CD4-positive, alpha-beta T cell treated with Interleukin-4 for 4 hours (primary cell): ENCODE measurements at regions not wholly inside any gene's neighbourhood (a gene's known extent, or its start where the extent isn't known, plus 50 kb on each side); places are given as distances from the start of the nearest gene placed in this dataset.

Experiments used
- DNase-seq: peaks from one replicate; pipeline ENCODE4 v3.0.0-alpha.2; 2020

GRCh38 chr1:59156526-59157199, 140.2 kb upstream of the FGGY start:
- no peak for DNase-seq

GRCh38 chr1:59158321-59158720, 138.6 kb upstream of the FGGY start:
- no peak for DNase-seq

GRCh38 chr1:59159557-59160203, 137.2 kb upstream of the FGGY start:
- no peak for DNase-seq

- DNase-seq = no peak
These were observed 135.8 kb upstream of the FGGY start for GRCh38 chr1:59161136-59161535.

- no peak for DNase-seq
These were observed 134.2 kb upstream of the FGGY start for GRCh38 chr1:59162665-59163064.

GRCh38 chr1:59163268-59164092, 133.4 kb upstream of the FGGY start:
- no peak for DNase-seq

GRCh38 chr1:59164371-59164770, 132.5 kb upstream of the FGGY start:
- no peak for DNase-seq

- no peak for DNase-seq
These were observed 131.5 kb upstream of the FGGY start for GRCh38 chr1:59165353-59165752.

GRCh38 chr1:59169703-59170102, 127.2 kb upstream of the FGGY start:
- DNase-seq = no peak

GRCh38 chr1:59170659-59171058, 126.2 kb upstream of the FGGY start:
- no peak for DNase-seq

- DNase-seq = no peak
These were observed 125.1 kb upstream of the FGGY start for GRCh38 chr1:59171788-59172187.

- no peak for DNase-seq
These were observed 124.2 kb upstream of the FGGY start for GRCh38 chr1:59172693-59173092.

GRCh38 chr1:59173721-59174120, 123.2 kb upstream of the FGGY start:
- no peak for DNase-seq

GRCh38 chr1:59176471-59176870, 120.4 kb upstream of the FGGY start:
- no peak for DNase-seq

- DNase-seq = no peak
These were observed 119.1 kb upstream of the FGGY start for GRCh38 chr1:59177756-59178155.

GRCh38 chr1:59178339-59179187, 118.3 kb upstream of the FGGY start:
- DNase-seq = no peak

GRCh38 chr1:59179673-59180072, 117.2 kb upstream of the FGGY start:
- no peak for DNase-seq

- DNase-seq = no peak
These were observed 116.2 kb upstream of the FGGY start for GRCh38 chr1:59180735-59181134.

- DNase-seq = no peak
These were observed 113.1 kb upstream of the FGGY start for GRCh38 chr1:59183749-59184317.

- no peak for DNase-seq
These were observed 112.5 kb upstream of the FGGY start for GRCh38 chr1:59184365-59184905.

- DNase-seq = no peak
These were observed 111.6 kb upstream of the FGGY start for GRCh38 chr1:59185163-59185860.

GRCh38 chr1:59186656-59187055, 110.2 kb upstream of the FGGY start:
- DNase-seq = no peak
